Activated naive CD4-positive, alpha-beta T cell treated with anti-CD3 and anti-CD28 coated beads, Interleukin-2, amount 50 U/mL, for 16 hours (primary cell): ENCODE measurements at regions not wholly inside any gene's neighbourhood (a gene's known extent, or its start where the extent isn't known, plus 50 kb on each side); places are given as distances from the start of the nearest gene placed in this dataset.

ENCODE experiments used
- DNase-seq: peaks from one replicate; pipeline ENCODE4 v3.0.0-alpha.2; 2020

DNA sequence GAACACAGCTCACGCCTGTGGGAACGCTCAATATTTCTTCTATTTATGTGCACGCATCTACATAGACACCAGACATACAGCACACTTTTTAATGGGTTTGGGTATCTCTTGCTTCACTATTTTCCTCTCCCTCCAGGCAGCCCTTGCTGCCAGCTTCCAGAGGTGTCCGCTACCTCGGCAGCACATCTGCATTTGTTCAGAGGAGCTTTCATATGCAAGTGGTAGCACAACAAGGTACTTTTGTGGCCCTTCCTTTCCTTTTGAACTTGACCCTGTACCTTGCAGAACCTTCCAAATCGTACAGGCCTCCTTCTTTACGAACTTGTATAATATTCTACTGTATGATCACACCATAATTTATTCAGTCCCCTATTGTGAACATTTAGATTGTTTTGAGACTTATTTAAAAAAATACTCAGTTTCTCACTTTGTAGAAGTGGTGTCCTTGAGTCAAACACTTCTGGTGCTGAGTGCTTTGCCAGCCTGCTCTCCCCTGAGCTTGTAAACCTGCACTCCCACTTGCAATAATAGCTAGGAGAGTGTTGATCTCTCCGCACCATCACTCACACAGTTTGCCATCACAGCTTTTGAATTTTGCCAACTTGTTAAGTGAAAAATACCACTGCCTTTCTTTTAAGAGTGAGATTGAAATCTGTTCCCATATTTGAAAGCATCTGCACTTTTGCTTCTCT is 106.0 kb upstream of the ZNF32 start:
- DNase-seq: no peak

DNA sequence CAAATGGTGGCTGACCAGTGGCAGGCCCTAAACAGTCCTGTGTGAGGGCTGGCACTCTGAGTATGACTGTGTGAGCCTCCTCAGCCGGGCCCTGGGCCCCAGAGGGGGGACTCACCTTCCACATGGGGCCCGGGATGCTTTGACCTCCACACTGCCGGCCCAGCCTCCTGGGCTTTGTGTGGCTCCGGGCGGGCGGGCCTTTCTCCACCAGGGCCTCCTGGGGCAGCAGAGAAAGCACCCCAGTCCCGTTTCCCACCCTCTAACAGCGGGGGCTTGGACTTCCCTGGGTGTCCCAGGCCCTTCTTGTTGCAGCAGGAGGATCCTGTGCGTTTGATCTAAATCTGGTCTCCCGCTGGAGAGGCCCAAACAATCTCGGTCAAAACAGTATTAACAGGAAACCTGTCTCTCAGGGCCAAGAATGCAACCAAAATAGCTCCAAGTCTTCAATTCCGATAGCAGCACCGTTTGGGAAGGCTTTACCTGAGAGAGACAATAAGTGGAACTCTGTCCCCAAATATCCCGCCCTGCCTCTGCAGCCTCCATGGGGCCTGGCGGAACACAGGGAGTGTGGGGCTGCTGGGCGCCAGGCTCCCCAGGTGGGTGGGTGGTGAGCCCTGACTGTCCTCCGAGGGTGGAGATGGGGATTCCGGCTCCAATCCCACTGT is 104.8 kb upstream of the ZNF32 start:
- DNase-seq: no peak

DNA sequence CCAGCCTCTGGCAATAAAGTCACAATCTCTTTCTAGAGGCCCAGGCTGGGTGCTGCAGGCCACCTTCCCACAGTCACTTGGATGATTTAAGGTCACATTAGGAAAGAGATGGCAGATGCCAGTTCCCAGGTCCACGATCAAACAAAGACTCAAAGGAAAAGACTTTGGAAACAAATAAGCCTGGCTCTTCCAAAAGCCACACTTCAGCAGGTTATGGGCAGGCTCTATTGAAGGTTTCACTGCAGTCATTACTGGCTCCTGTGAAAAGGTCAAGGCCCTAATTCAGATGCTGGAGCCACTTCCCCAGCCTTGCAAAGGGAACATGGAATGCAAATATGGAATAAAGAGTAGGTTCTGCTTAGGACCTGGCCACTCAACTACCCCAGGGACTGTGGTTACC is 104.0 kb upstream of the ZNF32 start:
- no peak for DNase-seq

DNA sequence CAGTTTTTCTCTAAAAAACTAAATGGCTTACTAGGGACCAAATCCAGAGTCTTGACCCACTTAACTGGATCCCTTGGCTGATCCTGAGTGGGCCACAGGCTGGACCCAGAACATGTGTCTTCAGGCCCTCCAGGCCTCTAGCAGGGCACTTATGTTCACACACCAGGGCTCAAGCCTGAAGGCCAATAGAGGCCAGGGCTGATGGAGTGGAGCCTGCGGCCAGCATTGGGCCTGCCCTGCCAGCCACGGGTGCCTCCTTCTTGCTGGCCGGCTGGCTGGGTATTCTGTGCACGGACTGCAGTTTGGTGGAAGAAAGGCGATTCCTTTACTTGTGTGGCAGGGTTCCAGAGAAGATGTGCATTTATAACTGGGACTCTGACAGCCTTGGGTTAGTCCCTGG is 103.0 kb upstream of the ZNF32 start:
- no peak for DNase-seq

DNA sequence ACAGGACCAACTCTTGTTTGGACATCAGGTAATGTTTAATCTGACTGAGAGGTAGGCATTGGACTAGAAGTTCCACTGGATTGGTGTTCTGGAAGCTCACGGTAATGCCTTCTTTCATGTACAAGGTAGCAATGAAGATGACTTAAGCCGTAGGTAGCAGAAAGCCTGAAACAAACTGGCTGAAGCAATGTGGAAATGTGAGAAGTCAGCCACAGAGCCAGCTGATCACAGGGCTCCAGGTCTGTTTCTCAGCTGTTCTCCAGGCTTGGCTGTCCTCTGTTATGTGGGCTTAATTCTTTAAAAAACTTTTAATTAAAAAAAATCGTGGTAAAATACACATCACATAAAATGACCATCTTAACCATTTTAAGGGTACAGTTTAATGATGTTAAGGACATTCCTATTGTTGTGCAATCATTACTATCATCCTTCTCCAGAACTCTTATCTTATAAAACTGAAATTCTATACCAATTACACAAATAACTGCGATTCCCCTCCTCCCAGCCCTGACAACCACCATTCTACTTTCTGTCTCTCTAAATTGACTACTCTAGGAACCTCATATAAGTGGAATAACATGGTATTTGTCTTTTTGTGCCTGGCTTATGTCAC is 101.4 kb upstream of the ZNF32 start:
- no peak for DNase-seq

DNA sequence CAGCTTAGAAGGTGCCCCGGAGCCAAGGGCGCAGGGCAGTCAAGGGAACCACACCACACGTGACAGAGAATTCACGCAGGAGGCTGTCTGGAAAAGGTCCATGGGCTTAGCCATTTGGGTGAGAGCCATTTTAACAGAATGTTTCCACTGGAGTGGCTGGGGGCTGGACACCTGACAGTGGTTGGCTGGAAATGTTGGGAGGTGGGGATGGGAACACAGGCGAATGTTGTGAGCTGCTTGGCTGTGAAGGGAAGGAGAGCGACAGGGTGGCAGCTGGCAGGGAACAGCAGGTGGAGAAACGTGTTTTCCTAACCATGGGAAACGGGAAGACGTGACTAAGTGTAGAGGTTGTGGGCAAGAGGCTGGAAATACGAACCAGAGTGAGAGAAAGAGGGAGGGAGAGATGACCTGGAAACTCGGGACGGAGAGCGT is 100.5 kb upstream of the ZNF32 start:
- DNase-seq: no peak

DNA sequence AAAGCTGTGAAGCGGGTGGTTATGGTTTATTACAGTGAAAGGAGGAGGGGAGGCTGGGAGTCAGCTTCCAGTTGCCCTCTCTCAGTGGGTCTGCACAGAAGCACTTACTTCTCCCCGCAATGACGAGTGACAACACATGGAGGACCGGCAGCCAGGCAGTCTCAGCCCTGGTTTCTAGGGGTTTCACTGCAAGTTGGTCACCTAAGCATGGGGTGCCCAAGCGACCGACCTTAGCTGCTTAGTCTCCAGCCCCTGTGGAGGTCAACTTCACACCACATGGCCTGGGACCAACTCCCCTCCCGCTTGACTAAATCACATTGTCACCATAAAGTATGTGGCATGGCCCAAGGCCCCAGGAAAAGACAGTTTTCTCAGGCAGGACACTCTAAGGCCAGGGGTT is 99.9 kb upstream of the ZNF32 start:
- no peak for DNase-seq

DNA sequence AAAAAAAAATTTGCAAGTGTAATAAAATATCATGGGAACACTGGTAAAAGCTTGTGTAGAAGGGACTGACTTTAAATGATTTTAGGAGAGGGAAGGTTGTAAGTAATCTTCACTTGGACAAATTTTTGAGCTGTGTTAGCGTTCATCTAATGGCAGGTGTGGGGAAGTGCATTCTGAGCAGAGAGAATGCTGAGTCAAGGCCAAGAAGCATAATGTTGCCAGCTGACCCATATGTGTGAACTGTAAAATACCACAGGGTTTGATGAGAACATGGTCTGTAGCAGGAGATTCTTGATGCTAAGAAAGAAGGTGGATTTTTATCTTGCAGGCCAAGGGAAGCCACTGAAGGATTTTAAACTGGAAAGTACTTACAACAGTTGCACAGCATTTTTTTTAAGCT is 98.2 kb upstream of the ZNF32 start:
- DNase-seq: no peak

DNA sequence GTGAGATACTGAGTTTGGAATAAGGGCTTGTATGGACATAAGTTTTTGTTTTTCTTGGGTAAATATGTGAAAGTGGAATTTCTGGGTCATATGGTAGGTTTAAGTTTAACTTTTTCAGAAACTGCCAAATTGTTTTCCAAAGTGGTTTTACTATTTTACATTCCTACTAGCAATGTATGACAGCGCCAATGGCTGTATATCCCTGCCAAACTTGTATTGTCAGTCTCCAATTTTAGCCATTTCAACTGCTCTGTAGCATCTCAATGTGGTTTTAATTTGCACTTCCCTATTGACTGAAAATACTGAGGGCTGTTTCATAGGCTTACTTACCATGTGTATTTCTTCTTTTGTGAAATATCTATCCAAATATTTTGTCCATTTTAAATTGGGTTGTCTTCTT is 90.5 kb upstream of the ZNF32 start:
- DNase-seq: no peak

DNA sequence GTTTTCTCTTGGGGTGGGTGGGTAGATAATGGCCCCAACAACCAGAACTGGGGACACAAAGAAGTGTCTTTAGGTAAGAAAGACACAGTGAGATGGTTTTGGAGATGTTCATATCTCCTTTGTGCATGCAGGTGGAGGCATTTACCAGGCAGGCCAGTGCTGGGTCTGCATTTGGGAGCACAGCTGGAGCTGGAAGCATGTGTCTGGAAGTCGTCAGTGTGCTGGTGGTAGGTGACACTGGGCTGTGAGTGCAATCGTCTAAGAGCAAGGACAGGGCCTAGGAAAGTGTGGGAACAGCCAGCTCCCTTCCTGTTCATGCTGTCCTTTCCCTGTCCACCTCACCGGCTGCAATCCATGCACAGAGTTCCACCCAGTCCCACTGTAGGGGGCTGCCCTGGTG is 88.3 kb upstream of the ZNF32 start:
- no peak for DNase-seq

DNA sequence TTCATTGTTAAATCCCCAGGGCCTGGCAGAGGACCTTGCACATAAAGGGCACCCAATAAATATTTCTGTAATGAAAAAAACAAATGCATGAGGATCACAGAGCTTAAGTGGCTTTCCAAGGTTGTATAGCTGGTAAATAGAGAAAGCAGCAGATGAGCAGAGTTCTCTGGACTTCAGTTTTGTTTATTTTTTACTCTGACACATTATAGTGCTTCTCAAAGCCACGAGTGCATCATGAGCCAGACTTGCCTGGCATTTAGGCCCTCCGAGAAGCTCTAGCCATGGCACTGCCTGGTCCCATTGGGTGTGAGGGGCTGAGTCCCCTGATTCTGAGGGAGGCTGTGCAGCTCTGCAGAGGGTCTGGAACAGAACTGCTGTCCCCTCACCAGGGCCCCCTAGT is 87.2 kb upstream of the ZNF32 start:
- DNase-seq: no peak

DNA sequence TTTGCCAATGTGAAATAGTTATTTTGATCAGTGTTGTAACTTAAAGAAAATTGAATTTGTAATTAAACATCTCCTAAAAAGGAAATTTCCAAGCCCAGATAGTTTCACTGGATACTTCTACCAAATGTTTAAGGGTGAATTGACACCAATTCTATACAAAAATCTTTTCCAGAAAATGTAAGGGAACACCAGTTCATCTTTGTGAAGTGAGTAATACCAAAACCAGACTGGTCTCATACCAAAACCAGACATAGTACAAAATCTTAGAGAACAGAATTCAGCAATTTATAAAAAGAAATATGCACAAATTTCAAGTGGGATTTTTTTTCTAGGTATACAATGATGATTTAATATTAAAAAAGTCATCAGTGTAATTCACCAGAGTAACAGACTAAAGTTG is 86.0 kb upstream of the ZNF32 start:
- no peak for DNase-seq

DNA sequence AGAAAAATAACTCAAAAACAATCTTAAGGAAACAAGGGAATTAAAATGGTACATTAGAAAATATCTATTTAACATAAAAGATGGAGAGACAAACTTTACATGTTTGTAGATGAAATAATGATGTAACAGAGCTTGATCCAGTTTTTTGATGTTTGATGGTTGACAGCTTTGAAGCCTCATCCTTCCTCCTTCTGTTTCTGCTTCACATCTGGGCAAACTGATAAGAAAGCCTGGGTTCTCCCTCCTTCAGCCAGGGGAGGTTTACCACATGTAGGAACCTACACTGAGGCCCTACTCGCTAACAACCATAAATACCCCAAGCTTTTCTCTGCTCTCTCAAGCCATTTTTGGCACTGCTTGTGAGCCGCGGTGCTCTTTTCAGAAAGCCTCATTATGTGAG is 82.8 kb upstream of the ZNF32 start:
- no peak for DNase-seq

DNA sequence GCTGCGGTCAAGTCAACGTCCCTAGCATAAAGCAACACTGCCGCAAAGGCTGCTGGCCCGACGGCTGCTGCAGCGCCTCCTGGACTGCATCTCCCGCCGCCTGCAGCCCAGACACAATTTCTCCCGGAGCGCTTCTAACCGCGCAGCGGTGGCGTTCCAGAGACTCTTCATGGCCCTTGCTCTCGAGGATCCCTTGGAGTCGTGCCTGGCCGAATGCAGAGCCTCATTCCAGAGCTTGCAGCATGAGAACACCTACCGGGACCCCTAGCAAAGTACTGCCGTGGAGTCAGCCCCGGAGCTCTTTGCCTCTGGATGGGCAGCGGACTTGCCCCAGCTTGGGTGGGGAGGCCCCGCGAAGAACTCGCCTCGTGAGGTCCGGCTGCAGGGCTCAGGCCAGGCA is 79.7 kb upstream of the ZNF32 start:
- DNase-seq: no peak

DNA sequence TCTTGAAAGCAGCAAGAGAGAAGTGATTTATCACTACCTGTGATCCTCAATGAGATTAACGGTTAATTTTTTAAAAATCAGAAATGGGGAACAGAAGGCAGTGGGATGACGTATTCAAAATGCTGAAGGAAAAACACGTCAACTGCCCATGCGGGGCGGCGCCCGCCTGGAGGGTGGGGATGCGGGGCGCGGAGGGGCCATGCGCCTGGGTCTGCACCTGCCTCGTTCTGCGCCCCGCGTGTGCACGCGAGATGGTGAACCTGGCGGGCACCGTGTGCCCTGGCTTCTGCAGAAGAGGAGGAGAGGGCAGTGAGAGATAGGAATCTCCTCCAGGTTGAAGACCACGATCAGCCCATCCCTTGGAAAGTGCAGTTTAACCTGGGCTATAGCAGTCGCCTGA is 79.3 kb upstream of the ZNF32 start:
- DNase-seq: no peak

DNA sequence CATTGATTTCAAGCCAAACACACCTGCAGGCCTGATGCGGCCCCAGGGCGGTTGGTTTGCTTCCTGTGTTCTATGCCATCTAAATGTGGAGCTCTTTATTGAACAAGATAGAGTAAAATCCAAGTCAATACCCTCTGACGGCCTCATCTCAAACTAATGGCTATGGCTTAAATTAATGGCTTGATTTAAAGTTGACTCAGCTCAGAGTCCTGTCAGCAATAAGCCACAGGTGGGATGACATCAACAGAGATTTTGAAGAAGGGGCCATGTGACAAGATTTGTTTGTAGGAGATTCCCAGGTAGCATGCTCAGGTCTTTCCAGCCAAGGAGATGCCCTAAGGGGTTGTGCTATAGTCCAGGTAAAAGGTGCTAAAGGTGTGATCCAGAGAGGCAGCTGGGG is 66.7 kb upstream of the ZNF32 start:
- no peak for DNase-seq

DNA sequence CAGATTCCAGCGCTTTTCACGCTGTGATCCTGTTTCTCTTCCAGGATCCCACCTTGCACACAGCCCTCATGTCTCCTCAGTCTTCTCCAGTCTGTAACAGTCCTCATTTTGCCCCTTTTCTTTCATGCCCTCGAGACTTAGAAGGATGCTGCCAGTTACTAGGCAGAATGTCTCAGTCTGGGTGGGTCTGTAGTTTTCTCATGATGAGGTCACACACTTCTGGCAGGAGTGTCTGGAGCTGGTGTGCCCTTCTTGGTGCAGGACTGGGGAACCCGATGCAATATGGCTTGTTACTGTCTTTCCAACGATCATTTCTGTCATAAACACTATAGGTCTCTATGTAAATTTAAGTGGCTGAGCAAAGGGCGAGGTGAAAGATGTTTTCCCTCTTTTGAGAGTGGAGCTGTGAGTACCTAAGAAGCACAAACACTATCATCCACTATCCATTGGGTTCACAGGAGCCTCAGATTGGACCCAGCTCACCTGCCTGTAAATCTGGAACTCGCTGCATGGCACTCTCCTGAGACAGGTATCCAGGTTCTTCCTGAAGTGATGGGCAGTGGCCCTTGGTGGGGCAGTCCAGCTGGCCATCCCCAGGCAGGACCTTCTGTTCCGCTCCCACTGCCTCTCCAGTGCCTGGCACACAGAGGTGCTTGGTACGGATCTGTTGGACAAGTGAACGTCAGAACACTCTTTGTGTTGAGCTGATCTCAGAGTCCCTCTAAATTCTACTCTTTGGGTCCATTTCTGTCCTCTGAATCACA is 64.3 kb upstream of the ZNF32 start:
- DNase-seq: no peak

DNA sequence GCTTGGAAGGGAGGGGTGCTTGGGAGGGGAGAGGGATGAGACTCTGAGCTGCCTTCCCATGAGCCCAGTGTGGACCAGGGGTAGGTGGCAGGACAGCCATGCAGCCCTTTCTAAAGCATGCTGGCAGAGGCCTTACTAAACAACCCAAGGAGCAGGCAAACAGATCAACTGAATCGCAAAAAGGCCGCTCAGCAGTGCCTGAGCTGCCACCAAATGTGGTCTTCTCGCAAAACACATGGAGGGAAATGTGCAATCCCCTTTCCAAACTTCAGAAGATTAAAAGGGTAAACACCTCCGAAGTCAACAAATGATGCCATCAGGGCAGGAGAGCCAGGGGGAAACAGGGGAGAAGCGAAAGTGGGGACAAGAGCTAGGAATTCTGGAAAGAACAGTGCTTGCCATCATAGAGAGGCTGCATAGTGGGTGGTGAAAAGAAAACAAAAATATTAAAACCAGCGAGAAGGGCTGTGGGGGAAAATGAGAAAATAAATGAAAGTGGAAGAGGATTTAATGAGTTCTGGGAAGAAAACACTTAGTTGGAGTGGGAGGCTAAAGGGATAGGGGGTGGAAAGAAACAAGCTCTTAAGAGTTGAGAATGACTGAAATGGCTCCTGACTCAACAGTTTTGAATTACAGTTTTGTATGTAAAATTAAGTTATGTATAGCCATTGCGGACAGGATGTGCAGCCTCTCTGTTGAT is 62.2 kb upstream of the ZNF32 start:
- no peak for DNase-seq

DNA sequence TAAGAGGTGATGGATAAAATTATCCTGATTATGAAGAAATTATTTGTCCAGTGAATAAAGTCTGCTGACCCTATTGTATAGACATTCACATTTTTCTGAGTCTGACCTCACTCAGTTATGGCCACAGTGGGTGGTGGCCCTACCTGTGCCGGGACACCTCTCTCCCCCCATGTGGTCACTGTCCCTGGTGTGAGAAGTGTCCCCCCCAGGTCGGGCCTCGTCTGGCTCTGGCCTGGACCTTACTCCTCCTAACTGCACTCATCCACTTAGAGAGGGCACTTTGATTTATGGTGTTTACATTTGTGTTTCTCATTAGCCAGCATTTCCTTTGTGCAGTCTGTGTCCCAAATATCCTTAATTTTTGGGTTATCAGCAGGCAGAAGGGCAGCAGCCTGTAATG is 59.6 kb upstream of the ZNF32 start:
- no peak for DNase-seq

DNA sequence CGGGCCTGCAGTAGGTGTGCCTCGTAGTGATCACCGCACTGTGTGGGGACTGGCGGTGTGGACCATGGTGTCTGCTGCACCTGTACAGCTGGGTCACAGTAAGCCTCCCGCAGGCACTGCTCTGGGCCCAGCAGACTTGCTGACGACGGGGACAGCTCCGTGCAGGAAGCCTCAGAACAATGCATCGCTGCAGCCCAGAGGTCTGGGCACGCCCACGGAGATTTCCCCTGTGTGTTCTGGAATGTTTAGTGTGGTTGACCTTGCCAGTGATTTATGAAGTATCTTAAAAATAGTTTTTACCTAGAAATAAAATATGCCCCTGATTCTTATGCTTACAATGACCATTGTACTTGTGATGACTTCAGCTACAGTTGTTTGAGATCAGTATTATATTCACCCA is 59.1 kb upstream of the ZNF32 start:
- DNase-seq: no peak

DNA sequence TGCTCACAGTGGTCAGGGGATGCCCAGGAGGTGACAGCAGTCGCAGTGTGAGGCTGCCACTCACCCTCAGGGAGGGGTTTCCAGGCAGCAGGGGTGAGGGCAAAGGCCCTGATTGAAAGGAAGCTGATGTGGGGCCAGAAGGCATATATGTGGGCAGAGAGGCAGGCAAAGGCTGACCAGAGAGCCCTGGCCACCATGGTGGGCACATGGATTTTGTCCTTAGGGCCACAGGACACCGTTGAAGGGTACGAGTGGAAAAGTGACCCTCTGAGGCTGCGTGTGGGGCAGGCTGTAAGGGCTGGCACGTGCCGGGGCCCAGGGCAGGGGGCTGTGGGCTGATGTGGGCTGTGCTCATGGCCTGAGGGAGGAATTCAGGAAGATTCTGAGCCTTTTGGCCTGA is 57.5 kb upstream of the ZNF32 start:
- no peak for DNase-seq

DNA sequence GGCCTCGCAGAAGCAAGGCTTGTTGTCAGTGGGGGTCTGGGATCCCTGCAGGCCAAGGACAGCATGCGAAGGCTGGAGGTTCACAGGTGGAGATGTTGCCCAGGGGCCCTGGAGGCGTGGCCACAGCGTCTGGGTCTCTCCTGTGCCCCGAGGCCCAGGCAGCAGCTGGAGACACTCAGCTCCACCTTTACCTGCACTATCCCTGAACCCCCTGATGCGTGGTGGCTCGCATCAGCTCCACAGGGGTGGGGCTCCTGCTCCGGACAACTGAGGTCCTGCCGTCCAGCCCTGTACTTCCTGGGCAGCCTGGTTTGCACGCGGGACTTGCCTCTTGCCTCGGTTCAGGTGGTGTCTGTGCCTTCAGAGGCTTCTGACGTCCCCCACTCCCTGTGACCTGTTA is 54.6 kb upstream of the ZNF32 start:
- no peak for DNase-seq

DNA sequence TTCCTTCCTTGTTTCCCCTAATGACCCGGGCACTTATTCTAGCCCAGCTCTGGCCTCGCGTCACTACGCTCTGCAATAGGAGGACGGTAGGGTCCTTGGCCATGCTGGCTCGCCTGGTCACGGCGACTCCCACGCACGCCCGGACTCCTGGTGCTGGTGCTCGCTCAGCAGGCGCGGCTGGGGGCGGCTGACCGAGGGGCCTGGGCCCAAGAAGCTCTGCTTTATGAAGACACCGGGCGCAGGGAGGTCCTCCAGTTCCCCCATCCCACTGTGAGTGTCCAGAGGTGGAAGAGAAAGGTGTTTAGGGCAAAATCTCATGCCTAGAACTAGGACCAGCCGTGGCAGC is 54.2 kb upstream of the ZNF32 start:
- DNase-seq: no peak
